Ishikawa (cell line): ENCODE measurements at regions not wholly inside any gene's neighbourhood (a gene's known extent, or its start where the extent isn't known, plus 50 kb on each side); places are given as distances from the start of the nearest gene placed in this dataset.

Source experiments
- CEBPB ChIP-seq: IDR thresholded peaks from 2 replicates; pipeline ENCODE4 v1.6.1; 2012
- CREB1 ChIP-seq: IDR thresholded peaks from 2 replicates; pipeline ENCODE4 v1.6.1; 2012; ENCODE audit warnings: low read depth
- EGR1 ChIP-seq: IDR thresholded peaks from 2 replicates; pipeline ENCODE4 v1.6.1; 2012
- EP300 ChIP-seq: IDR thresholded peaks from 2 replicates; pipeline ENCODE4 v1.6.1; 2012; ENCODE audit warnings: borderline replicate concordance
- FOXM1 ChIP-seq: IDR thresholded peaks from 2 replicates; pipeline ENCODE4 v1.6.1; 2012; ENCODE audit warnings: low read depth, borderline replicate concordance
- MAX ChIP-seq: IDR thresholded peaks from 2 replicates; pipeline ENCODE4 v1.6.1; 2012
- NFIC ChIP-seq: IDR thresholded peaks from 2 replicates; pipeline ENCODE4 v1.6.1; 2012
- RAD21 ChIP-seq: IDR thresholded peaks from 2 replicates; pipeline ENCODE4 v1.6.1; 2012; ENCODE audit warnings: low read depth
- REST ChIP-seq: IDR thresholded peaks from 2 replicates; pipeline ENCODE4 v1.6.1; 2012; ENCODE audit warnings: low read depth, mild to moderate bottlenecking
- TAF1 ChIP-seq: IDR thresholded peaks from 2 replicates; pipeline ENCODE4 v1.6.1; 2012; ENCODE audit warnings: low read depth, mild to moderate bottlenecking
- TCF12 ChIP-seq: IDR thresholded peaks from 2 replicates; pipeline ENCODE4 v1.6.1; 2012; ENCODE audit warnings: low read depth
- TEAD4 ChIP-seq: IDR thresholded peaks from 2 replicates; pipeline ENCODE4 v1.6.1; 2012
- USF1 ChIP-seq: IDR thresholded peaks from 2 replicates; pipeline ENCODE4 v1.6.1; 2012
- YY1 ChIP-seq: IDR thresholded peaks from 2 replicates; pipeline ENCODE4 v1.6.1; 2012; ENCODE audit warnings: low read depth
- ZBTB7A ChIP-seq: IDR thresholded peaks from 2 replicates; pipeline ENCODE4 v1.6.1; 2012; ENCODE audit warnings: low read depth

GRCh38 chr5:24737163-24737562 is 92.4 kb upstream of the CDH10 start:
- TF ChIP-seq EGR1 (no peak), TAF1 (no peak), NFIC (no peak), YY1 (no peak), TCF12 (no peak), CREB1 (no peak), USF1 (no peak), FOXM1 (no peak), REST (no peak), RAD21 (no peak), CEBPB (no peak), EP300 (no peak), MAX (no peak), TEAD4 (no peak), ZBTB7A (no peak)

- TF ChIP-seq YY1 (no peak), FOXM1 (no peak), NFIC (no peak), TAF1 (no peak), EGR1 (no peak)
Measured at GRCh38 chr5:24735284-24735683, 90.5 kb upstream of the CDH10 start.

- TF ChIP-seq CREB1: no peak
- TF ChIP-seq TCF12: no peak
- no peak for TF ChIP-seq TAF1
- TF ChIP-seq EP300: no peak
- TF ChIP-seq USF1: no peak
- no peak for TF ChIP-seq EGR1
- no peak for TF ChIP-seq ZBTB7A
- no peak for TF ChIP-seq NFIC
Measured at GRCh38 chr5:24732184-24732583, 87.4 kb upstream of the CDH10 start.

- no peak for TF ChIP-seq NFIC
- no peak for TF ChIP-seq CREB1
- TF ChIP-seq REST: no peak
- no peak for TF ChIP-seq USF1
- no peak for TF ChIP-seq RAD21
- no peak for TF ChIP-seq FOXM1
Measured at GRCh38 chr5:24720743-24721142, 76.0 kb upstream of the CDH10 start.

GRCh38 chr5:24714746-24715145 is 70.0 kb upstream of the CDH10 start:
- TF ChIP-seq CREB1 (no peak), TCF12 (no peak)

GRCh38 chr5:24712947-24713346 is 68.2 kb upstream of the CDH10 start:
- no peak for TF ChIP-seq REST
